ENCODE measurements at regions not wholly inside any gene's neighbourhood (a gene's known extent, or its start where the extent isn't known, plus 50 kb on each side); places are given as distances from the start of the nearest gene placed in this dataset.

- no peak for DNase-seq
Measured at GRCh38 chr12:126807312-126807865, 1459.6 kb upstream of the TMEM132C start.

- DNase-seq: no peak
Measured at GRCh38 chr12:126811391-126811790, 1455.6 kb upstream of the TMEM132C start.

GRCh38 chr12:126819554-126819953, 1447.4 kb upstream of the TMEM132C start:
- no peak for DNase-seq

GRCh38 chr12:126830778-126831680, 1435.9 kb upstream of the TMEM132C start:
- DNase-seq: no peak

- DNase-seq: no peak
Measured at GRCh38 chr12:126837697-126838096, 1429.3 kb upstream of the TMEM132C start.

GRCh38 chr12:126843915-126844669, 1422.9 kb upstream of the TMEM132C start:
- no peak for DNase-seq

GRCh38 chr12:126847005-126847629, 1419.9 kb upstream of the TMEM132C start:
- DNase-seq: no peak

- DNase-seq: no peak
Measured at GRCh38 chr12:126855768-126856167, 1411.2 kb upstream of the TMEM132C start.

GRCh38 chr12:126856958-126857357, 1410.0 kb upstream of the TMEM132C start:
- no peak for DNase-seq

- no peak for DNase-seq
Measured at GRCh38 chr12:126858560-126858959, 1408.4 kb upstream of the TMEM132C start.

GRCh38 chr12:126860210-126860609, 1406.8 kb upstream of the TMEM132C start:
- DNase-seq: no peak

GRCh38 chr12:126862500-126862899, 1404.5 kb upstream of the TMEM132C start:
- no peak for DNase-seq

GRCh38 chr12:126869644-126870043, 1397.3 kb upstream of the TMEM132C start:
- DNase-seq: no peak

GRCh38 chr12:126873701-126874100, 1393.3 kb upstream of the TMEM132C start:
- DNase-seq: no peak

GRCh38 chr12:126874427-126875026, 1392.4 kb upstream of the TMEM132C start:
- peak; percentile 75 for DNase-seq

GRCh38 chr12:126879842-126880241, 1387.1 kb upstream of the TMEM132C start:
- no peak for DNase-seq

GRCh38 chr12:126883697-126884096, 1383.3 kb upstream of the TMEM132C start:
- DNase-seq: no peak

GRCh38 chr12:126889501-126889900, 1377.5 kb upstream of the TMEM132C start:
- DNase-seq: no peak

GRCh38 chr12:126890097-126890496, 1376.9 kb upstream of the TMEM132C start:
- no peak for DNase-seq

GRCh38 chr12:126891789-126892188, 1375.2 kb upstream of the TMEM132C start:
- no peak for DNase-seq

GRCh38 chr12:126895951-126896913, 1370.7 kb upstream of the TMEM132C start:
- DNase-seq: no peak

GRCh38 chr12:126897102-126897501, 1369.9 kb upstream of the TMEM132C start:
- DNase-seq: no peak

Data from stimulated activated CD8-positive, alpha-beta memory T cell treated with anti-CD3 and anti-CD28 coated beads, Interleukin-4, amount 100 ng/mL, for 48 hours (primary cell).